ENCODE measurements at regions not wholly inside any gene's neighbourhood (a gene's known extent, or its start where the extent isn't known, plus 50 kb on each side); places are given as distances from the start of the nearest gene placed in this dataset.

DNA sequence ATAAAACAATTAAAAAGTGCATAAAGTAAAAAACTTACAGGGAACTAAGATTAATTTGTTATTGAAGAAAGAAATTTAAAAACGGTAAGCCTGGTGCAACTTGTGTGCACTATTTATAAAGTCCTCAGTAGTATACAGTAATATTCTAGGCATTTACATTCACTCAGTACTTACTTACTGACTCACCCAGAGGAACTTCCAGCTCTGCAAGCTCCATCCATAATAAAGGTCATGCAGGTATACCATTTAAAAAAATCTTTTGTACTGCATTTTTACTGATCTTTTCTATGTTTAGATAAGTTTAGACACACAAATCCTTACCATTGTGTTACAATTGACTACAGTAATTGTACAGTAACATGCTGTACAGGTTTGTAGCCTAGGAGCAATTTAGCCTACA lies 51.5 kb upstream of the NXPH2 start:
- DNase-seq = no peak

GRCh38 chr2:138831154-138831553 lies 51.0 kb upstream of the NXPH2 start:
- no peak for DNase-seq

- no peak for DNase-seq
These were observed 50.4 kb upstream of the NXPH2 start for GRCh38 chr2:138830547-138830946.

Measured in left kidney (tissue), 1 donor.